ENCODE measurements at regions not wholly inside any gene's neighbourhood (a gene's known extent, or its start where the extent isn't known, plus 50 kb on each side); places are given as distances from the start of the nearest gene placed in this dataset.

- DNase-seq = no peak
- Histone ChIP-seq H2AK5ac (ENCODE audit: insufficient read length, low read length) (no peak overlapping the region), H3K23ac (ENCODE audit: insufficient read length, low read depth, low read length) (no peak overlapping the region), H2BK5ac (ENCODE audit: insufficient read length, low read length) (no peak overlapping the region), H4K91ac (ENCODE audit: insufficient read length, low read depth, low read length) (no peak overlapping the region), H3K4me2 (ENCODE audit: insufficient read depth, insufficient read length, low read length) (no peak overlapping the region), H2BK20ac (ENCODE audit: low read depth, low read length, poor library complexity, severe bottlenecking) (no peak overlapping the region), H3K79me2 (ENCODE audit: insufficient read depth, low read length) (no peaks in the 10 kb centered on the region), H3K9ac (ENCODE audit: extremely low read depth, insufficient read length, low read length) (no peak overlapping the region), H2BK12ac (ENCODE audit: insufficient read length, low read depth, low read length) (no peak overlapping the region), H3K4ac (ENCODE audit: low read depth, low read length) (no peak overlapping the region), H4K20me1 (ENCODE audit: control insufficient read depth, insufficient read depth, insufficient read length) (no peaks in the 10 kb centered on the region), H3T11ph (ENCODE audit: low read length) (no peak overlapping the region), H3K4me1 (ENCODE audit: insufficient read depth, low read length) (no peaks in the 10 kb centered on the region), H3K56ac (ENCODE audit: insufficient read length, low read depth, low read length) (no peak overlapping the region), H3K79me1 (ENCODE audit: insufficient read depth, low read depth, low read length, poor library complexity, severe bottlenecking) (no peaks in the 10 kb centered on the region), H4K5ac (ENCODE audit: insufficient read length, low read depth, low read length) (no peak overlapping the region), H3K27ac (ENCODE audit: insufficient read length, low read depth, low read length) (no peak overlapping the region), H4K8ac (replicated peaks; ENCODE audit: insufficient read length, low read depth, low read length) (no peak overlapping the region), H3K23me2 (ENCODE audit: insufficient read length, low read depth, low read length, poor library complexity, severe bottlenecking) (no peaks in the 10 kb centered on the region), H3K9me3 (ENCODE audit: control insufficient read depth, low read depth, low read length) (no peaks in the 10 kb centered on the region), H2AFZ (ENCODE audit: low read length) (no peak overlapping the region), H3K18ac (ENCODE audit: insufficient read length, low read depth, low read length) (no peak overlapping the region), H3K27me3 (ENCODE audit: insufficient read depth, low read length) (no peaks in the 10 kb centered on the region), H2BK120ac (ENCODE audit: low read depth, low read length, poor library complexity, severe bottlenecking) (no peak overlapping the region), H2BK15ac (ENCODE audit: low read depth, low read length) (no peak overlapping the region), H3K14ac (ENCODE audit: insufficient read depth, low read length) (no peak overlapping the region)
- no peaks in the 10 kb centered on the region for H3K4me1 Mint-ChIP-seq
- no peaks in the 10 kb centered on the region for H3K9me3 Mint-ChIP-seq
- no peaks in the 10 kb centered on the region for H3K36me3 Mint-ChIP-seq (ENCODE audit: insufficient read depth in 1 of 3, low read depth in 3 of 3)
- no peak for TF ChIP-seq CTCF (conservative IDR thresholded peaks at IDR 0.05)
- H3K27ac Mint-ChIP-seq = no peak overlapping the region
- no peaks in the 10 kb centered on the region for H3K27me3 Mint-ChIP-seq (ENCODE audit: low read depth)
- WGBS (ENCODE audit: extremely low coverage, insufficient read length, low lambda C conversion rate) = no CpG with 5 or more reads among the region's 2 CpGs
- no peak overlapping the region for H3K4me3 Mint-ChIP-seq
Observed at GRCh38 chr6:91704531-91704930, 1117.7 kb upstream of the MAP3K7 start.

Data from H9 (cell line).